ENCODE measurements at regions not wholly inside any gene's neighbourhood (a gene's known extent, or its start where the extent isn't known, plus 50 kb on each side); places are given as distances from the start of the nearest gene placed in this dataset.

- peaks cover 58% of the 10 kb centered on the region for H3K4me1 Mint-ChIP-seq (ENCODE audit: low read depth)
- H3K4me3 Mint-ChIP-seq = no peak overlapping the region
- TF ChIP-seq, protein P1, sequence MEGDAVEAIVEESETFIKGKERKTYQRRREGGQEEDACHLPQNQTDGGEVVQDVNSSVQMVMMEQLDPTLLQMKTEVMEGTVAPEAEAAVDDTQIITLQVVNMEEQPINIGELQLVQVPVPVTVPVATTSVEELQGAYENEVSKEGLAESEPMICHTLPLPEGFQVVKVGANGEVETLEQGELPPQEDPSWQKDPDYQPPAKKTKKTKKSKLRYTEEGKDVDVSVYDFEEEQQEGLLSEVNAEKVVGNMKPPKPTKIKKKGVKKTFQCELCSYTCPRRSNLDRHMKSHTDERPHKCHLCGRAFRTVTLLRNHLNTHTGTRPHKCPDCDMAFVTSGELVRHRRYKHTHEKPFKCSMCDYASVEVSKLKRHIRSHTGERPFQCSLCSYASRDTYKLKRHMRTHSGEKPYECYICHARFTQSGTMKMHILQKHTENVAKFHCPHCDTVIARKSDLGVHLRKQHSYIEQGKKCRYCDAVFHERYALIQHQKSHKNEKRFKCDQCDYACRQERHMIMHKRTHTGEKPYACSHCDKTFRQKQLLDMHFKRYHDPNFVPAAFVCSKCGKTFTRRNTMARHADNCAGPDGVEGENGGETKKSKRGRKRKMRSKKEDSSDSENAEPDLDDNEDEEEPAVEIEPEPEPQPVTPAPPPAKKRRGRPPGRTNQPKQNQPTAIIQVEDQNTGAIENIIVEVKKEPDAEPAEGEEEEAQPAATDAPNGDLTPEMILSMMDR (IDR thresholded peaks at IDR 0.05) = no peak
- H3K27me3 Mint-ChIP-seq (ENCODE audit: insufficient read depth) = no peaks in the 10 kb centered on the region; the same call in 1 of the 2 replicates
- no peak for DNase-seq
- H3K9me3 Mint-ChIP-seq = no peaks in the 10 kb centered on the region
- H3K36me3 Mint-ChIP-seq (ENCODE audit: low read depth) = peaks cover 4% of the 10 kb centered on the region; the same call in 1 of the 2 replicates
- no peak overlapping the region; the same call in 1 of the 2 replicates for H3K27ac Mint-ChIP-seq
These were observed 152.8 kb upstream of the MKLN1 start for GRCh38 chr7:131174855-131175254.

DNA sequence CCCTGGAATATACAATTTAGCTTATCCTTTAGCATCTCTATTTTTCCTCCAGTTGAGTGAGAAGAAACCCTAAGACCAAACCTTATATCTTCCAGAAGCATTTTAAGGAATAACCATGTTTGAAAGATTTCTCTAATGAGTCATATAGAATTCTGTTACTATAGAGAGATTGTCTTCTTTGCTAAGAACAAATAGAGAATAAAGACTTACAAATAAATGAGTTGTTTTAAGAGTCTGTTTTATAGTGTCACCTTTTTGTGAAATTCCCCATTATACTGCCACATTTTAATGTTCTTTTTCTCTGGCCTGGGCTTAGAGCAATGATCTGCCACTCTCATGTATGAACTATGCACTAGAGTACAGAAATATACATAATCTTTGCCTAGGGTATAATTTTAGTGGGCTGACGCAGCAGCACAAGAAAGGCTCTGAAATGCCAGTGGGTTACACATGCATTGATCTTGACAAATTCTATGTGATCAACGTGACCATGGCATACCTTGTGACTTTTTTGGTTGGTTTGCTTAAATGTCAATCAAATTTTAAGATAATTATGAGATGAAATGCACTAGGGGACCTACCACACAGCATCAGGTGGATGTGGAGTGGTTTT lies 145.1 kb upstream of the MKLN1 start:
- Mint-ChIP-seq H3K4me3 (peak overlapping the region; percentile 16; the same call in 1 of the 2 replicates), H3K27ac (peak overlapping the region; percentile 51), H3K9me3 (peaks cover 6% of the 10 kb centered on the region), H3K4me1 (ENCODE audit: low read depth) (peaks cover 40% of the 10 kb centered on the region), H3K36me3 (ENCODE audit: low read depth) (peaks cover 6% of the 10 kb centered on the region), H3K27me3 (ENCODE audit: insufficient read depth) (no peaks in the 10 kb centered on the region)
- TF ChIP-seq, protein P1 (IDR thresholded peaks at IDR 0.05) = no peak
- DNase-seq = no peak

- H3K4me3 Mint-ChIP-seq = no peak overlapping the region
- peaks cover under 1% of the 10 kb centered on the region; the same call in 1 of the 2 replicates for H3K27me3 Mint-ChIP-seq (ENCODE audit: insufficient read depth)
- H3K36me3 Mint-ChIP-seq (ENCODE audit: low read depth) = peaks cover 8% of the 10 kb centered on the region
- DNase-seq = no peak
- H3K9me3 Mint-ChIP-seq = peaks cover 9% of the 10 kb centered on the region
- no peak overlapping the region for H3K27ac Mint-ChIP-seq
- H3K4me1 Mint-ChIP-seq (ENCODE audit: low read depth) = peaks cover 44% of the 10 kb centered on the region
- TF ChIP-seq, protein P1 (IDR thresholded peaks at IDR 0.05) = no peak
These were observed 144.6 kb upstream of the MKLN1 start for GRCh38 chr7:131183072-131183471.

- peaks cover 45% of the 10 kb centered on the region for H3K4me1 Mint-ChIP-seq (ENCODE audit: low read depth)
- peaks cover 13% of the 10 kb centered on the region for H3K9me3 Mint-ChIP-seq
- H3K27ac Mint-ChIP-seq = no peak overlapping the region; the same call in 1 of the 2 replicates
- peaks cover 12% of the 10 kb centered on the region for H3K36me3 Mint-ChIP-seq (ENCODE audit: low read depth)
- no peak for DNase-seq
- TF ChIP-seq, protein P1 (IDR thresholded peaks at IDR 0.05) = no peak
- H3K27me3 Mint-ChIP-seq (ENCODE audit: insufficient read depth) = peaks cover 4% of the 10 kb centered on the region; the same call in 1 of the 2 replicates
- H3K4me3 Mint-ChIP-seq = no peak overlapping the region
These were observed 144.0 kb upstream of the MKLN1 start for GRCh38 chr7:131183611-131184119.

- TF ChIP-seq, protein P1 (IDR thresholded peaks at IDR 0.05) = no peak
- H3K4me3 Mint-ChIP-seq = 0 out of 2 replicates have a peak overlapping the region, but pooled peaks have one; percentile 23
These were observed 140.9 kb upstream of the MKLN1 start for GRCh38 chr7:131186816-131187215.

More at GRCh38 chr7:131186816-131187215, 140.9 kb upstream of the MKLN1 start:
- H3K4me1 Mint-ChIP-seq (ENCODE audit: low read depth) = peaks cover 70% of the 10 kb centered on the region
- peaks cover 12% of the 10 kb centered on the region for H3K36me3 Mint-ChIP-seq (ENCODE audit: low read depth)
- H3K9me3 Mint-ChIP-seq = peaks cover 13% of the 10 kb centered on the region
- H3K27ac Mint-ChIP-seq = peak overlapping the region; percentile 75
- DNase-seq = no peak
- peaks cover 4% of the 10 kb centered on the region; the same call in 1 of the 2 replicates for H3K27me3 Mint-ChIP-seq (ENCODE audit: insufficient read depth)
